ENCODE measurements at regions not wholly inside any gene's neighbourhood (a gene's known extent, or its start where the extent isn't known, plus 50 kb on each side); places are given as distances from the start of the nearest gene placed in this dataset.
A peak's percentile ranks its signal among the peaks of the same experiment; 100 is the strongest.

- Histone ChIP-seq H3K9me3 (no peaks in the 10 kb centered on the region), H3K4me1 (peaks cover 0 to 25% (median 5%) of the 10 kb centered on the region in 3 donors), H3K36me3 (no peaks in the 10 kb centered on the region), H3K27me3 (peaks cover 0 to 6% (median 0%) of the 10 kb centered on the region in 4 donors), H3K27ac (peak overlapping the region in 3 of 4 donors; percentile 2 to 54 (median 39)), H3K4me3 (peak overlapping the region in 2 of 4 donors; percentile 30 to 49)
- 90 to 100% methylated on average over 2 to 6 of the region's 16 CpGs for WGBS, 2 donors
- intact Hi-C loops (cut with DNase I): no loop called here
- TF ChIP-seq POLR2A (IDR thresholded peaks at IDR 0.05) (no peak), CTCF (IDR thresholded peaks at IDR 0.05) (no peak)
- DNase-seq: no peak
Observed at GRCh38 chr2:8582651-8583399, 99.0 kb upstream of the ID2 start.

- Histone ChIP-seq H3K36me3 (no peaks in the 10 kb centered on the region), H3K4me1 (peaks cover 0 to 25% (median 5%) of the 10 kb centered on the region in 3 donors), H3K27me3 (peaks cover 0 to 12% (median 0%) of the 10 kb centered on the region in 4 donors), H3K4me3 (peak overlapping the region in 3 of 4 donors; percentile 28 to 49 (median 30)), H3K27ac (peak overlapping the region in 3 of 4 donors; percentile 2 to 54 (median 39)), H3K9me3 (no peaks in the 10 kb centered on the region)
- WGBS, 2 donors: 11 to 15% methylated on average over 12 to 16 of the region's 39 CpGs
- TF ChIP-seq CTCF (IDR thresholded peaks at IDR 0.05) (peak in 2 of 6 experiments; percentile 7 to 8), POLR2A (IDR thresholded peaks at IDR 0.05) (no peak)
- DNase-seq: peak; percentile 70
- intact Hi-C loops (cut with DNase I): no loop called here
Observed at GRCh38 chr2:8583400-8584173, 98.3 kb upstream of the ID2 start.

GRCh38 chr2:8584174-8585066 lies 97.4 kb upstream of the ID2 start:
- Histone ChIP-seq H3K27ac (peak overlapping the region in 2 of 4 donors; percentile 21 to 22), H3K9me3 (no peaks in the 10 kb centered on the region), H3K36me3 (no peaks in the 10 kb centered on the region), H3K4me1 (peaks cover 0 to 25% (median 5%) of the 10 kb centered on the region in 3 donors), H3K4me3 (peak overlapping the region in 2 of 4 donors; percentile 30 to 49), H3K27me3 (peaks cover 0 to 12% (median 0%) of the 10 kb centered on the region in 4 donors)
- intact Hi-C loops (cut with DNase I): no loop called here
- DNase-seq: no peak
- no peak for TF ChIP-seq CTCF (IDR thresholded peaks at IDR 0.05)
- no peak for TF ChIP-seq POLR2A (IDR thresholded peaks at IDR 0.05)
- whole genome bisulfite sequencing, 2 donors: 61 to 76% methylated on average over 10 to 11 of the region's 29 CpGs

- H3K9me3 ChIP-seq: no peaks in the 10 kb centered on the region
- TF ChIP-seq CTCF (IDR thresholded peaks at IDR 0.05) (no peak), POLR2A (IDR thresholded peaks at IDR 0.05) (no peak)
- no peak overlapping the region for H3K27ac ChIP-seq
- H3K4me1 ChIP-seq: peaks cover 0 to 25% (median 5%) of the 10 kb centered on the region in 3 donors
- 98% methylated on average over 9 of the region's 15 CpGs; no CpG with 5 or more reads in 1 of the 2 donors for WGBS, 2 donors
- peaks cover 0 to 12% (median 0%) of the 10 kb centered on the region in 4 donors for H3K27me3 ChIP-seq
- no peaks in the 10 kb centered on the region for H3K36me3 ChIP-seq
- intact Hi-C loops (cut with DNase I): no loop called here
- no peak overlapping the region for H3K4me3 ChIP-seq
- no peak for DNase-seq
Observed at GRCh38 chr2:8586457-8587051, 95.3 kb upstream of the ID2 start.
